HepG2 (cell line): ENCODE measurements at regions not wholly inside any gene's neighbourhood (a gene's known extent, or its start where the extent isn't known, plus 50 kb on each side); places are given as distances from the start of the nearest gene placed in this dataset.

Experiments
- ATAC-seq: fragments of 200-7000 bp; cut with Tn5 transposase; 3 replicates; pipeline ENCODE4 v1.9.1; 2020; ENCODE audit warnings: mild to moderate bottlenecking, moderate library complexity
- BruUV-seq: library from RNA; stranded (reverse); fragments of 400-500 nt; replicated peaks from 2 replicates; lab custom pipeline; 2021; lab: Mats Ljungman, UMichigan
- CTCF ChIA-PET: fragments of 300-600 bp; formaldehyde crosslinking; extraction: SDS; loops from one replicate; lab custom pipeline; 2021; ENCODE audit warnings: low total read pairs, inconsistent platforms, low intra/inter-chr PET ratio; lab: Yijun Ruan, JAX
- POLR2A ChIA-PET: fragments of 350-600 bp; sonication (Branson Sonifier 250); formaldehyde crosslinking; loops from one replicate; lab custom pipeline; 2020; ENCODE audit warnings: antibody characterized with exemption, inconsistent platforms; lab: Yijun Ruan, JAX
- DNase-seq: peaks from one replicate; pipeline ENCODE4 v3.0.0-alpha.2; 2015; ENCODE audit warnings: low spot score
- FAIRE-seq: peaks from 3 replicates; lab custom pipeline; 2011; peaks lifted over from hg19 to GRCh38; lab: Jason Lieb, UNC
- H2AFZ ChIP-seq: one replicate; pipeline ENCODE4 v1.6.1; 2011; ENCODE audit warnings: low read length, inconsistent platforms
- H3K27ac ChIP-seq: fragments of 300-600 bp; 3 replicates; pipeline ENCODE4 v1.8.0; 2011; ENCODE audit warnings: mixed run types, mild to moderate bottlenecking, mixed read lengths, low read length, inconsistent platforms; ENCODE audit not compliant: insufficient read depth; ENCODE audit errors: extremely low read length
- H3K27me3 ChIP-seq, 2 experiments: fragments of 200-600 bp in 1 of 2; 2 replicates in 1 of 2; 3 replicates in 1 of 2; pipeline versions ENCODE4 v1.6.0 to v1.8.0; 2011; ENCODE audit warnings: low read length in 2 of 2, mild to moderate bottlenecking in 2 of 2, moderate library complexity in 2 of 2, inconsistent platforms in 1 of 2; ENCODE audit not compliant: insufficient read depth in 2 of 2, control insufficient read depth in 1 of 2
- H3K36me3 ChIP-seq, 2 experiments: fragments of 200-600 bp in 1 of 2; replicated peaks in 1 of 2; 2 replicates in 1 of 2; 3 replicates in 1 of 2; pipeline versions ENCODE4 v1.5.1 to v1.8.0; 2011; ENCODE audit warnings: low read length in 2 of 2, inconsistent platforms in 1 of 2; ENCODE audit not compliant: insufficient read depth in 2 of 2, control insufficient read depth in 1 of 2
- H3K4me1 ChIP-seq: 2 replicates; pipeline ENCODE4 v1.5.1; 2012; ENCODE audit warnings: low read length, inconsistent platforms; ENCODE audit not compliant: insufficient read depth
- H3K4me2 ChIP-seq: 2 replicates; pipeline ENCODE4 v1.6.0; 2011; ENCODE audit warnings: low read depth, low read length, inconsistent platforms
- H3K4me3 ChIP-seq, 3 experiments: fragments of 200-600 bp in 1 of 3; sonication (generic), shearing (Covaris generic) in 1 of 3; replicated peaks in 1 of 3; 2 replicates each; pipeline ENCODE4 v1.5.1; 2011 to 2016; ENCODE audit warnings: low read length in 3 of 3, inconsistent platforms in 2 of 3, low read depth in 2 of 3, mild to moderate bottlenecking in 2 of 3, control low read depth in 1 of 3, mixed read lengths in 1 of 3; ENCODE audit not compliant: insufficient read depth in 1 of 3
- H3K79me2 ChIP-seq: one replicate; pipeline ENCODE4 v1.6.1; 2011; ENCODE audit warnings: low read length, inconsistent platforms; ENCODE audit not compliant: insufficient read depth
- H3K9ac ChIP-seq: 2 replicates; pipeline ENCODE4 v1.6.0; 2011; ENCODE audit warnings: mild to moderate bottlenecking, low read depth, low read length, inconsistent platforms; ENCODE audit not compliant: insufficient read depth
- H3K9me3 ChIP-seq: 2 replicates; pipeline ENCODE4 v1.5.1; 2012; ENCODE audit warnings: mild to moderate bottlenecking, low read length
- H4K20me1 ChIP-seq: 2 replicates; pipeline ENCODE4 v1.6.0; 2011; ENCODE audit warnings: inconsistent platforms, mild to moderate bottlenecking, low read length, moderate library complexity; ENCODE audit not compliant: insufficient read depth
- ARNTL ChIP-seq: sonication (generic); formaldehyde crosslinking; IDR thresholded peaks from 2 replicates; pipeline ENCODE4 v1.4.0; 2020; ENCODE audit warnings: mild to moderate bottlenecking, missing genetic modification reagents
- LRRFIP1 ChIP-seq: sonication (generic); formaldehyde crosslinking; conservative IDR thresholded peaks from 2 replicates; pipeline ENCODE4 v1.4.0; 2020; ENCODE audit warnings: missing genetic modification reagents
- MTA3 ChIP-seq: sonication (generic); formaldehyde crosslinking; IDR thresholded peaks from 2 replicates; pipeline ENCODE4 v1.4.0; 2020; ENCODE audit warnings: missing genetic modification reagents
- NBN ChIP-seq: fragments of 450-650 bp; conservative IDR thresholded peaks from 2 replicates; pipeline ENCODE4 v1.6.1; 2017
- PAWR ChIP-seq: sonication (generic); formaldehyde crosslinking; IDR thresholded peaks from 2 replicates; pipeline ENCODE4 v1.4.0; 2020; ENCODE audit warnings: missing genetic modification reagents, mild to moderate bottlenecking, borderline replicate concordance
- SAFB2 ChIP-seq: sonication (generic); formaldehyde crosslinking; IDR thresholded peaks from 2 replicates; pipeline ENCODE4 v1.5.1; 2020; ENCODE audit warnings: missing genetic modification reagents, low read depth, mild to moderate bottlenecking, borderline replicate concordance
- SAP130 ChIP-seq: IDR thresholded peaks from 2 replicates; pipeline ENCODE4 v1.6.1; 2016; ENCODE audit warnings: low read depth
- SIX4 ChIP-seq: sonication (generic); formaldehyde crosslinking; IDR thresholded peaks from 2 replicates; pipeline ENCODE4 v1.4.0; 2020; ENCODE audit warnings: missing genetic modification reagents
- SUZ12 ChIP-seq: fragments of 150-350 bp; IDR thresholded peaks from 2 replicates; pipeline ENCODE4 v1.6.1; 2014; ENCODE audit warnings: low read depth, low read length
- TARDBP ChIP-seq: sonication (generic); formaldehyde crosslinking; IDR thresholded peaks from 2 replicates; pipeline ENCODE4 v1.8.0; 2022; ENCODE audit warnings: mild to moderate bottlenecking, missing genetic modification reagents
- ZBTB14 ChIP-seq: sonication (generic); formaldehyde crosslinking; IDR thresholded peaks from 2 replicates; pipeline ENCODE4 v1.4.0; 2020; ENCODE audit warnings: missing genetic modification reagents
- ZFP62 ChIP-seq: sonication (generic); formaldehyde crosslinking; IDR thresholded peaks from 2 replicates; pipeline ENCODE4 v1.4.0; 2020; ENCODE audit warnings: missing genetic modification reagents
- ZNF468 ChIP-seq: sonication (generic); formaldehyde crosslinking; IDR thresholded peaks from 2 replicates; pipeline ENCODE4 v1.8.0; 2022; ENCODE audit warnings: mild to moderate bottlenecking, moderate library complexity, missing genetic modification reagents
- ZNF777 ChIP-seq: sonication (generic); formaldehyde crosslinking; IDR thresholded peaks from 2 replicates; pipeline ENCODE4 v1.4.0; 2020; ENCODE audit warnings: missing genetic modification reagents
- ZSCAN29 ChIP-seq: sonication (generic); formaldehyde crosslinking; conservative IDR thresholded peaks from 2 replicates; pipeline ENCODE4 v1.4.0; 2020; ENCODE audit warnings: mild to moderate bottlenecking, missing genetic modification reagents
- WGBS: methylation state at CpG from one replicate; pipeline ENCODE4 v1.1.6; 2017; ENCODE audit warnings: low lambda C conversion rate; 5-methylcytosine and 5-hydroxymethylcytosine counted together
- in situ Hi-C: cut with HindIII; loops from 2 replicates; pipeline ENCODE4 v1.10.0; 2017; ENCODE audit warnings: low pct_unique_long_range_greater_than_20kb; ENCODE audit not compliant: extremely low pct_ligation_motif_present
- intact Hi-C: fragments of 100-400 bp; cut with micrococcal nuclease; formaldehyde crosslinking; loops from one replicate; pipeline ENCODE4 v1.10.0; 2022; ENCODE audit not compliant: unreplicated experiment

- Histone ChIP-seq H3K4me3 (no peak overlapping the region), H3K9ac (no peak overlapping the region), H3K4me2 (no peak overlapping the region), H3K36me3 (no peaks in the 10 kb centered on the region), H2AFZ (no peak overlapping the region), H3K27ac (no peak overlapping the region), H3K79me2 (no peaks in the 10 kb centered on the region), H3K4me1 (peaks cover 9% of the 10 kb centered on the region), H3K27me3 (no peaks in the 10 kb centered on the region; a peak in 1 of 5 replicates), H4K20me1 (no peaks in the 10 kb centered on the region), H3K9me3 (peaks cover 10% of the 10 kb centered on the region)
- ChIA-PET CTCF (no interaction called here), POLR2A (no interaction called here)
- in situ Hi-C loops (no loop called here), intact Hi-C loops (no loop called here)
- FAIRE-seq (no peak), DNase-seq (no peak), ATAC-seq (no peak)
- 61% methylated on average over 9 of the region's 10 CpGs for WGBS
- no TSS peak for BruUV-seq
- no peak for TF ChIP-seq SAP130
- TF ChIP-seq MTA3 (CRISPR knock-in tag) = no peak
- TF ChIP-seq ZNF777 (CRISPR knock-in tag) = no peak
- no peak for TF ChIP-seq ZSCAN29
- no peak for TF ChIP-seq SIX4 (CRISPR knock-in tag)
- no peak for TF ChIP-seq ARNTL (CRISPR knock-in tag)
- no peak for TF ChIP-seq PAWR
- TF ChIP-seq LRRFIP1 (CRISPR knock-in tag) = no peak
- no peak for TF ChIP-seq TARDBP (CRISPR knock-in tag)
- TF ChIP-seq ZFP62 (CRISPR knock-in tag) = no peak
- TF ChIP-seq SAFB2 = no peak
- no peak for TF ChIP-seq NBN
- no peak for TF ChIP-seq ZNF468
- TF ChIP-seq SUZ12 = no peak
- no peak for TF ChIP-seq ZBTB14 (CRISPR knock-in tag)
Measured at GRCh38 chr1:213523781-213524398, 463.9 kb upstream of the PROX1 start.
